ENCODE measurements at regions not wholly inside any gene's neighbourhood (a gene's known extent, or its start where the extent isn't known, plus 50 kb on each side); places are given as distances from the start of the nearest gene placed in this dataset.

GRCh38 chr10:124232686-124233545 is 139.5 kb upstream of the CHST15 start:
- TF ChIP-seq CTCF (conservative IDR thresholded peaks at IDR 0.05 in 1 of 2, IDR thresholded peaks at IDR 0.05 in 1 of 2; ENCODE audit: low read depth in 1 of 2, low read length in 2 of 2) (no peak), EZH2 (IDR thresholded peaks at IDR 0.05; ENCODE audit: low read length, missing control alignments) (no peak)

Data from fibroblast of lung (primary cell).